Loucy (cell line): ENCODE measurements at regions not wholly inside any gene's neighbourhood (a gene's known extent, or its start where the extent isn't known, plus 50 kb on each side); places are given as distances from the start of the nearest gene placed in this dataset.

Experiments used
- H2AFZ ChIP-seq: fragments of 200-600 bp; sonication (generic); 2 replicates; pipeline ENCODE4 v1.6.0; 2016; ENCODE audit warnings: antibody characterized with exemption, mild to moderate bottlenecking, low read length, moderate library complexity
- H3F3A ChIP-seq: fragments of 200-600 bp; 2 replicates; pipeline ENCODE4 v1.6.0; 2016; ENCODE audit warnings: antibody characterized with exemption, low read depth, mild to moderate bottlenecking
- H3K27me3 ChIP-seq: fragments of 200-600 bp; sonication (generic); 2 replicates; pipeline ENCODE4 v1.6.1; 2014; ENCODE audit warnings: low read length, mild to moderate bottlenecking; ENCODE audit not compliant: insufficient read depth, poor library complexity, severe bottlenecking
- H3K36me3 ChIP-seq: fragments of 200-600 bp; sonication (generic); 2 replicates; pipeline ENCODE4 v1.6.1; 2016; ENCODE audit warnings: low read length; ENCODE audit not compliant: insufficient read depth
- H3K4me1 ChIP-seq: fragments of 200-600 bp; sonication (generic); 2 replicates; pipeline ENCODE4 v1.5.1; 2014; ENCODE audit warnings: low read length, mild to moderate bottlenecking; ENCODE audit not compliant: insufficient read depth, poor library complexity, severe bottlenecking
- H3K4me2 ChIP-seq: fragments of 200-600 bp; sonication (generic); 2 replicates; pipeline ENCODE4 v1.6.0; 2014; ENCODE audit warnings: antibody characterized with exemption, low read length, low read depth, mild to moderate bottlenecking; ENCODE audit not compliant: poor library complexity, severe bottlenecking
- H3K4me3 ChIP-seq: fragments of 200-600 bp; sonication (generic); 2 replicates; pipeline ENCODE4 v1.5.1; 2014; ENCODE audit warnings: low read length, mild to moderate bottlenecking, mixed read lengths; ENCODE audit not compliant: poor library complexity, severe bottlenecking
- H3K79me2 ChIP-seq: fragments of 200-600 bp; sonication (generic); 2 replicates; pipeline ENCODE4 v1.6.1; 2014; ENCODE audit warnings: low read length; ENCODE audit not compliant: insufficient read depth
- H3K9ac ChIP-seq: fragments of 200-600 bp; sonication (generic); 2 replicates; pipeline ENCODE4 v1.6.0; 2014; ENCODE audit warnings: mild to moderate bottlenecking, low read depth, low read length, moderate library complexity; ENCODE audit not compliant: poor library complexity, severe bottlenecking
- H3K9me2 ChIP-seq: fragments of 200-600 bp; sonication (generic); replicated peaks from 2 replicates; pipeline ENCODE4 v1.6.1; 2016; ENCODE audit warnings: low read depth, low read length, mixed read lengths
- H3K9me3 ChIP-seq: fragments of 200-600 bp; sonication (generic); 2 replicates; pipeline ENCODE4 v1.6.1; 2014; ENCODE audit warnings: mild to moderate bottlenecking, antibody characterized with exemption, low read length, low read depth; ENCODE audit not compliant: insufficient read depth
- H4K20me1 ChIP-seq: fragments of 200-600 bp; sonication (generic); 2 replicates; pipeline ENCODE4 v1.6.0; 2014; ENCODE audit warnings: antibody characterized with exemption, low read length, mild to moderate bottlenecking; ENCODE audit not compliant: insufficient read depth, poor library complexity, severe bottlenecking
- EZH2phosphoT487 ChIP-seq: fragments of 200-600 bp; IDR thresholded peaks from 2 replicates; pipeline ENCODE4 v1.6.1; 2018; ENCODE audit warnings: antibody characterized with exemption, mild to moderate bottlenecking, moderate library complexity, borderline replicate concordance
- TF ChIP-seq, protein P1 (sequence below): fragments of 200-600 bp; sonication (generic); conservative IDR thresholded peaks from 2 replicates; pipeline ENCODE4 v1.5.1; 2014; ENCODE audit warnings: mild to moderate bottlenecking, antibody characterized with exemption, low read length

DNA sequence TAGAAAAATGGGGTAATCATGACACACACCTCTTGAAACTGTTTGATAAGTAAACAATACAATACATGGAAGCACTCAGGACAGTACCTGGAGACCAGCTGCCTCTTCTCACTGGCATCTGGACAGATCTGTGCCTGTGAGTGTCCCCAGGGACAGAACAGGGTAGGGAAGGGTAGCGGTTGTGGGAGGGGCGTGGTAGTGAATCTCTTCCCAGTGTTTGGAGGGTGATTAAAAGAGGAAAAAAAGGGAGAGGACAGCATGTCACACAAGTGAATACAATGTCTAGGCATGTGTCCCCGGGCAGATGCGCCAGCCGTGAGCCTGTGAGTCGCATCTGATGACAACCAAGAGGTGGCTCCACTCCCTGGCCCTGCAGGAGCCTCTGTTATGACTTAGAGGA lies 138.8 kb upstream of the MSX1 start:
- TF ChIP-seq, protein P1, sequence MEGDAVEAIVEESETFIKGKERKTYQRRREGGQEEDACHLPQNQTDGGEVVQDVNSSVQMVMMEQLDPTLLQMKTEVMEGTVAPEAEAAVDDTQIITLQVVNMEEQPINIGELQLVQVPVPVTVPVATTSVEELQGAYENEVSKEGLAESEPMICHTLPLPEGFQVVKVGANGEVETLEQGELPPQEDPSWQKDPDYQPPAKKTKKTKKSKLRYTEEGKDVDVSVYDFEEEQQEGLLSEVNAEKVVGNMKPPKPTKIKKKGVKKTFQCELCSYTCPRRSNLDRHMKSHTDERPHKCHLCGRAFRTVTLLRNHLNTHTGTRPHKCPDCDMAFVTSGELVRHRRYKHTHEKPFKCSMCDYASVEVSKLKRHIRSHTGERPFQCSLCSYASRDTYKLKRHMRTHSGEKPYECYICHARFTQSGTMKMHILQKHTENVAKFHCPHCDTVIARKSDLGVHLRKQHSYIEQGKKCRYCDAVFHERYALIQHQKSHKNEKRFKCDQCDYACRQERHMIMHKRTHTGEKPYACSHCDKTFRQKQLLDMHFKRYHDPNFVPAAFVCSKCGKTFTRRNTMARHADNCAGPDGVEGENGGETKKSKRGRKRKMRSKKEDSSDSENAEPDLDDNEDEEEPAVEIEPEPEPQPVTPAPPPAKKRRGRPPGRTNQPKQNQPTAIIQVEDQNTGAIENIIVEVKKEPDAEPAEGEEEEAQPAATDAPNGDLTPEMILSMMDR: no peak
- TF ChIP-seq EZH2phosphoT487: no peak
- no peak overlapping the region for H3K9ac ChIP-seq
- no peaks in the 10 kb centered on the region for H3K36me3 ChIP-seq
- H2AFZ ChIP-seq: no peak overlapping the region
- H3K4me3 ChIP-seq: no peak overlapping the region
- H3K9me3 ChIP-seq: peaks cover 8% of the 10 kb centered on the region; the same call in 1 of the 2 replicates
- H4K20me1 ChIP-seq: no peaks in the 10 kb centered on the region
- H3K79me2 ChIP-seq: no peaks in the 10 kb centered on the region
- H3K4me2 ChIP-seq: no peak overlapping the region
- H3K9me2 ChIP-seq: no peaks in the 10 kb centered on the region
- no peaks in the 10 kb centered on the region for H3F3A ChIP-seq
- no peaks in the 10 kb centered on the region for H3K27me3 ChIP-seq
- H3K4me1 ChIP-seq: no peaks in the 10 kb centered on the region

DNA sequence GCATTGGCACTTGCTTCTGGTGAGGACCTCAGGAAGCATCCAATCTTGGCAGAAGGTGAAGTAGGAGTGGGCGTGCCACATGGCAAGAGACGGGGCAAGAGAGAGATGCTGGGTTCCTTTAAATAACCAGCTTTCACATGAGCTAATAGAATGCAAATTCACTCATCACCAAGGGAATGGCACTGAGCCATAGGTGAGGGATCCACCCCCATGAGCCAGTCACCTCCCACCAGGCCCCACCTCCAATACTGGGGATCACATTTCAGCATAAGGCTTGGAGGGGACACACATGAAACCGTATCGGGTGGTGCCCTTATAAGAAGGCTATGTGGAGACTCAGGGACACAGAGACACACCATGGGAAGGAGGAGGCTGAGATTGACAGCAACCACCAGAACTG lies 140.0 kb upstream of the MSX1 start:
- no peaks in the 10 kb centered on the region for H3K9me2 ChIP-seq
- H3K4me1 ChIP-seq: no peaks in the 10 kb centered on the region
- TF ChIP-seq, protein P1: no peak
- TF ChIP-seq EZH2phosphoT487: no peak
- no peaks in the 10 kb centered on the region for H4K20me1 ChIP-seq
- no peaks in the 10 kb centered on the region for H3F3A ChIP-seq
- H3K79me2 ChIP-seq: no peaks in the 10 kb centered on the region
- no peak overlapping the region for H3K4me2 ChIP-seq
- H3K27me3 ChIP-seq: no peaks in the 10 kb centered on the region
- H2AFZ ChIP-seq: no peak overlapping the region
- no peak overlapping the region for H3K9ac ChIP-seq
- no peaks in the 10 kb centered on the region for H3K36me3 ChIP-seq
- H3K4me3 ChIP-seq: no peak overlapping the region
- H3K9me3 ChIP-seq: peaks cover 4% of the 10 kb centered on the region; the same call in 1 of the 2 replicates

DNA sequence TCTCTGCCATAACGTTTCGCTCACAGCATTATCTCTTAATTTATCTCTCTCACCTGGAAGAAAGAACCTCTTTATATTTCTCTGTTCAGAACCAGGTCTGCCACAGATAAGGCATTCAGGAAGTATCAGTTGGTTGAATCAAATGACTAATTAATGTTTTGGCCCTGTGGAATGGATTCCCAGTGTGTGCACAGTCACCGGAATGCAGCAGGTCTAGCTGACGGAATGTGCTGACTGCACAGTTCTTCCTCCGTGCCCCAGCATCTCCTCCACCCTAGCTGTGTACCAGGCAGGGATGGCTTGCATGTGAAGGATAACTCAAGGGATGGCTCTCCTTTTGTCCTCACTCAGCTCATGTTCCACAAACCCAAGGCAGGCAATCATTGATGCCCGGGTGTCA lies 141.8 kb upstream of the MSX1 start:
- Histone ChIP-seq H2AFZ (no peak overlapping the region), H4K20me1 (no peaks in the 10 kb centered on the region), H3K4me3 (no peak overlapping the region), H3K27me3 (no peaks in the 10 kb centered on the region), H3K4me1 (no peaks in the 10 kb centered on the region), H3K4me2 (no peak overlapping the region), H3K9me3 (peaks cover 4% of the 10 kb centered on the region; the same call in 1 of the 2 replicates), H3K9me2 (no peaks in the 10 kb centered on the region), H3K9ac (no peak overlapping the region), H3K79me2 (no peaks in the 10 kb centered on the region), H3K36me3 (no peaks in the 10 kb centered on the region), H3F3A (no peaks in the 10 kb centered on the region)
- no peak for TF ChIP-seq EZH2phosphoT487
- TF ChIP-seq, protein P1: no peak
